ENCODE measurements at regions not wholly inside any gene's neighbourhood (a gene's known extent, or its start where the extent isn't known, plus 50 kb on each side); places are given as distances from the start of the nearest gene placed in this dataset.

DNA sequence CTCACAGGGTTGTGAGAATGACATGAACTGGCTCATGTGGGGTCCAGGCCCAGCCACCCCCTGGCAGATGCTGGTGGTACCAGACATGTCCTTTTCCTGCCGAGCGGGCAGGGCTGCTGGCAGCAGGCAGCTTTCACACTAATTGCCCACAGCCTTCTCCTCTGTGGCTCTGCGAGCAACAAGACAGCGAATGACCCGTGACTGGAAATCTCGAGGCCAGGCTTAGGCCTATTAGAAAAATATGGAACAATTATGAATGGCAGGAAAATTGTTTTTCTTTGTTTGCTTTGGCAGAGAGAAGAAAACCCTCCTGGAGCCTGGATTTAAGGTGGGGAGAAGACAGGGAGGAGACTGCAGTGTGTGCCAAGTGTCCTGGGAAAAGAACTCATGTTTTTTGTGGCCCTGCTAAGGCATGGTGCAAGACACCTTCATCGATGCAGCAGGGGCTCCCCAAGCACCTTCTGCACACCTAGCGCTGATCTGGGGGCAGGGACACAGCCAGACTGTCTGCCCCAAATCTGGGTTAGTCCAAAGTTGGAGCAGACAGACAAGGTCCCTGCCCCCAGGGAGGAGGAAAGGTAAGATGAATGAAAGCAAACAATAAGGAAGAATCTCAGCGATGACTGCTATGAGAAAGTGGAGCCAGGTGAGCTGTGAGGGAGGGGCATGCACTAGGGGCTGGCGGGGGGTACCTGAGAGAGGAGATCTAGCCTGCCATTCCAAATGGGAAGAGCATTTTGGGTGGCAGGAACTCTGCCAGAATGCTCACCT lies 193.8 kb upstream of the TLE3 start:
- TF ChIP-seq, protein P1, sequence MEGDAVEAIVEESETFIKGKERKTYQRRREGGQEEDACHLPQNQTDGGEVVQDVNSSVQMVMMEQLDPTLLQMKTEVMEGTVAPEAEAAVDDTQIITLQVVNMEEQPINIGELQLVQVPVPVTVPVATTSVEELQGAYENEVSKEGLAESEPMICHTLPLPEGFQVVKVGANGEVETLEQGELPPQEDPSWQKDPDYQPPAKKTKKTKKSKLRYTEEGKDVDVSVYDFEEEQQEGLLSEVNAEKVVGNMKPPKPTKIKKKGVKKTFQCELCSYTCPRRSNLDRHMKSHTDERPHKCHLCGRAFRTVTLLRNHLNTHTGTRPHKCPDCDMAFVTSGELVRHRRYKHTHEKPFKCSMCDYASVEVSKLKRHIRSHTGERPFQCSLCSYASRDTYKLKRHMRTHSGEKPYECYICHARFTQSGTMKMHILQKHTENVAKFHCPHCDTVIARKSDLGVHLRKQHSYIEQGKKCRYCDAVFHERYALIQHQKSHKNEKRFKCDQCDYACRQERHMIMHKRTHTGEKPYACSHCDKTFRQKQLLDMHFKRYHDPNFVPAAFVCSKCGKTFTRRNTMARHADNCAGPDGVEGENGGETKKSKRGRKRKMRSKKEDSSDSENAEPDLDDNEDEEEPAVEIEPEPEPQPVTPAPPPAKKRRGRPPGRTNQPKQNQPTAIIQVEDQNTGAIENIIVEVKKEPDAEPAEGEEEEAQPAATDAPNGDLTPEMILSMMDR (IDR thresholded peaks at IDR 0.05): no peak
- no peak for TF ChIP-seq POLR2A (IDR thresholded peaks at IDR 0.05)
